ENCODE measurements at regions not wholly inside any gene's neighbourhood (a gene's known extent, or its start where the extent isn't known, plus 50 kb on each side); places are given as distances from the start of the nearest gene placed in this dataset.

DNA sequence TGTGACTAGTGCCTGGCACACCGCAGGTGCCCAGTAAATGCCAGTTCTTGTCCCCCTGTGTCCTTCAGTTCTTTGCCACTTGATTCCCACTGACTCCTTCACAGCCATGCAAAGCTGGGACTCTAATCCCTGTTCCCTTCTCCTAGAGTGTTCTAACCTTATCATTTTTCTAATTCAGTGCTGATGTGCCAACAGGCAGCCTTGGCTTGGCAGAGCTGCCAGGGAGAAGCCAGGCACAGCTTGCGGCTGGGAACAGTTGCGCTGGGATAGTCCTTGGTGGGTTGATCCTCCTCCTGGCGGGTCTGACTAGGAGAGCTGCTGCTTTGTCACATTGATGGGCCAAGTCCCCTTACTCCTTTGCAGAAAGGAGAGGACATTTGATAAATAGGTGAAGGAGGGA is 654.2 kb downstream of the HS3ST4 start:
- TF ChIP-seq, protein P1, sequence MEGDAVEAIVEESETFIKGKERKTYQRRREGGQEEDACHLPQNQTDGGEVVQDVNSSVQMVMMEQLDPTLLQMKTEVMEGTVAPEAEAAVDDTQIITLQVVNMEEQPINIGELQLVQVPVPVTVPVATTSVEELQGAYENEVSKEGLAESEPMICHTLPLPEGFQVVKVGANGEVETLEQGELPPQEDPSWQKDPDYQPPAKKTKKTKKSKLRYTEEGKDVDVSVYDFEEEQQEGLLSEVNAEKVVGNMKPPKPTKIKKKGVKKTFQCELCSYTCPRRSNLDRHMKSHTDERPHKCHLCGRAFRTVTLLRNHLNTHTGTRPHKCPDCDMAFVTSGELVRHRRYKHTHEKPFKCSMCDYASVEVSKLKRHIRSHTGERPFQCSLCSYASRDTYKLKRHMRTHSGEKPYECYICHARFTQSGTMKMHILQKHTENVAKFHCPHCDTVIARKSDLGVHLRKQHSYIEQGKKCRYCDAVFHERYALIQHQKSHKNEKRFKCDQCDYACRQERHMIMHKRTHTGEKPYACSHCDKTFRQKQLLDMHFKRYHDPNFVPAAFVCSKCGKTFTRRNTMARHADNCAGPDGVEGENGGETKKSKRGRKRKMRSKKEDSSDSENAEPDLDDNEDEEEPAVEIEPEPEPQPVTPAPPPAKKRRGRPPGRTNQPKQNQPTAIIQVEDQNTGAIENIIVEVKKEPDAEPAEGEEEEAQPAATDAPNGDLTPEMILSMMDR (IDR thresholded peaks at IDR 0.05; ENCODE audit: borderline replicate concordance, extremely low read depth, low read length, poor library complexity, severe bottlenecking), result no peak
- TF ChIP-seq EZH2 (IDR thresholded peaks at IDR 0.05; ENCODE audit: borderline replicate concordance, low read depth, low read length, severe bottlenecking), result no peak

All from DND-41 (cell line).